ENCODE measurements at regions not wholly inside any gene's neighbourhood (a gene's known extent, or its start where the extent isn't known, plus 50 kb on each side); places are given as distances from the start of the nearest gene placed in this dataset.
A peak's percentile ranks its signal among the peaks of the same experiment; 100 is the strongest.
"Not testable (repeated sequence)": the region's sequence is repeated elsewhere in the genome, so short reads cannot be mapped to it uniquely, and the experiment has no call there.

DNA sequence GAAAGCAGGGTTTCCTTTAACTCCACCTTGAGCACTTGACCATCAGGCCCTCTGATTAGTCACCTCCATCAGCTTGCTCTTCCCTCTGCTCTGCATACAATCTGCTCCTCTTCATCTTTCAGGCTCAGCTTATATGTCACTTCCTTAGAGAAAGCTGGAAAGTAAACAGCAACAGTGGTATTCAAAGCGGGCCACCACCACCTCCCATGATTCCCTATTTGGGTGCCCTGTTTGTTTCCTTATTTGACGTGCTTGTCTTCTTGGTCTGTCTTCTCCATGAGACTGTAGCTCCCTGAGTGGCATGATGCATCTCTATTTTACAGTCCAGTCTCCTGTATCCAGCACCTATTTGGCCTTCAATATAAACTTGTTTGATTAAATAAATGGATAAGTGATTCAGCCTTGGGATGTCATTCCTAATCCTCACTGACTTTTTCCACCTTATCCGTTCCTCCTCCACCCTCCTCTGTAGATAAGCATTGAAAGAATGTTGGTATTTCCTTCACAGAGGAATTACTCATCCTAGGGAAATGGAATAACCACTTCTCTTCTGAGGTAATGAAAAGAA, 102.8 kb upstream of the SGK1 start:
- no peak for DNase-seq

DNA sequence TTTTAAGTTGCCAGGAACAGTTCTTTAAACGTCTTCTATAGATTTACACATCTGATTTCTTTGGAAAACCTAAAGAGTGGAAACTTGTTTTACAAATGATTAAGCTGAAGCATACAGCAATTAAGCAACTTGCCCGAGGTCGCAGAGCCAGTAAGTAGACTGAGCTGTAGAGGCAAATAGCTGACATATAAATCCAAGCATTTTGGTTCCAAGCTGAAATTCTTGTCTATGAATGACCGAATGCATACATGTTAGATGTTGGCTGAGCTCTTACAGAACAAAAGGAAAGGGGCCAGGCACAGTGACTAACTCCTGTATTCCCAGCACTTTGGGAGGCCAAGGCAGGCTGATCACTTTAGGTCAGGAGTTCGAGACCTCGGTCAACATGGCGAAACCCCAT, 101.8 kb upstream of the SGK1 start:
- DNase-seq, result no peak

- no peak for DNase-seq
These were observed 98.7 kb upstream of the SGK1 start for GRCh38 chr6:134416418-134417154.

DNA sequence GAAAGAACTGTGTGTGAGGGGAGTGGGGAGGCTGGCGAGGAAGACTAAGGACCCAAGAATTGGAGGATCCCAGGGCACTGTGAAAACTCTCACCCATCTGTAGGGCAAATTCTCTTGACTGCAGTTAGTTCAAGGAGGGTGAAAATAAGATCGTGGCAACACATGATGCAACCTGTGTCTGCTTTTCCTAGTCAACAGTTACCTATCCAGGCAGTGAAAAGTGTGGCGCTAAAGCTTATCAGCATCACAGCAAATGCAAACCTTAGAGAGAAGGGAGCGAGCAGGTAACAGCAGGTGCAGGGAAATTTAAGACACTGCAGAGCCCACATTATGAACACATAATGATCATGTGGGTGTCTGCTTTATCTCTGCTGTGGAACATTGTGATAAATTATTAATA, 97.7 kb upstream of the SGK1 start:
- no peak for DNase-seq

DNA sequence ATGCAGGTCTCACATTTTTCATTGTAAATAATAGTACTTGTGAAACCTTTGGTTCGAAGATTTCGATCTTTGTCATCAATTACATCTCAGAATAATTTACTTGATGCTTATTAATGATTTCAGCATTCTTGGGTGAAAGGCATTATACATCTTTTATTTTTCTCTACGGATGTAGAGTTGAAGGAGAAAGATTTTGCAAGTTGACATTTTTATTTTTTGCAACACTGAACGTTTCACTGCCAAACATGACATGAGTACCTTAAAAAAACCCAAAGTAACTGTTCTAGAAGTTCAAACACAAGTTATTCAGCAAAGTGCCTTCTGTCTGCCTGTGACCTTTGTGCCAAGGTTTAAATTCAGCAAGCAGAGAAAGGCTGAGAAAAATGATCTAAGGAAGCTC, 97.3 kb upstream of the SGK1 start:
- DNase-seq, result no peak

- DNase-seq, result no peak
These were observed 96.9 kb upstream of the SGK1 start for GRCh38 chr6:134414793-134415192.

GRCh38 chr6:134413241-134413643, 95.3 kb upstream of the SGK1 start:
- no peak for DNase-seq

GRCh38 chr6:134410541-134410940, 92.6 kb upstream of the SGK1 start:
- no peak for DNase-seq

DNA sequence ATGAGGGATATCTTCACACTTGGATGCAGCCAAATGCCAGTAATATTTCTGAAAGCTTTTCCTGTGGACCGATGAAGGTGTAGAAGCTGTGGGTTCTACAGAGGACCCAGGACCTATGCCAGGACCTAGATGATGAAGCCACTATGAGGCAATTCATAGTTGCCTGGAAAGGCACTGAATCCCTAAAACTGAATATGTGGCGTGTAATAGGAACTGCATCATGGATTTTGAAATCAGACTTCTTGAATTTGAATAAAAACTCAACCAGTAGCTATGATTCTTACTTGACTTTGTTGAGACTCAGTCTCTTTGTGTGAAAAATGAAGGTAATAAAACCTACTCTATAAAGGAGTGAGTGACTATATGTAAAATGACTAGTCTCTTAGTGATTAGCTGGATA, 89.9 kb upstream of the SGK1 start:
- no peak for DNase-seq

DNA sequence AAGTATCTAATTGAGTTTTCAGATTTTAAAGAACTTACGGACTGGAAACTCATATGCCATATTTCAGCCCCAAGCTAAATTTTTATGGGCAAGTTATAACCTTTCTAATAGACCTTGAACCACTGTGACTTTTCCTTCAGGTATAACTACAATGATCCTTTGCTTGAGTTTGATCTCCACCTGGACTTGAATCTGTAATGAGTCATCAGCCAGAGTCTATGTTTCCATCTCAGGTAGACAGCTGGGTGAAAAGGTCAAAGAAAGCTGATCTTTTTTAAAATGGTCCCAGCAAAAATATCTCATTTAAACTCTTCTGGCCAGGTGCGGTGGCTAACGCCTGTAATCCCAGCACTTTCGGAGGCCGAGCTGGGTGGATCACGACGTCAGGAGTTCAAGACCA, 88.4 kb upstream of the SGK1 start:
- DNase-seq, result no peak

- DNase-seq, result no peak
These were observed 87.6 kb upstream of the SGK1 start for GRCh38 chr6:134405386-134406087.

DNA sequence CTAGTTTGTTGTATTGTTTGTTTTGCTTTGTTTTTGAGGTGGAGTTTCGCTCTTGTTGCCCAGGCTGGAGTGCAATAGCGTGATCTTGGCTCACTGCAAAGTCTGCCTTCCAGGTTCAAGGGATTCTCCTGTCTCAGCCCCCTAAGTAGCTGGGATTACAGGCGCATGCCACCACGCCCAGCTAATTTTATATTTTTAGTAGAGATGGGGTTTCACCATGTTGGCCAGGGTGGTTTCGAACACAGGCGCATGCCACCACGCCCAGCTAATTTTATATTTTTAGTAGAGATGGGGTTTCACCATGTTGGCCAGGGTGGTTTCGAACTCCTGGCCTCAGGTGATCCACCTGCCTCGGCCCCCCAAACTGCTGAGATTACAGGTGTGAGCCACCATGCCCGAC, 85.4 kb upstream of the SGK1 start:
- not testable (repeated sequence) for DNase-seq

GRCh38 chr6:134402372-134402984, 84.6 kb upstream of the SGK1 start:
- no peak for DNase-seq

DNA sequence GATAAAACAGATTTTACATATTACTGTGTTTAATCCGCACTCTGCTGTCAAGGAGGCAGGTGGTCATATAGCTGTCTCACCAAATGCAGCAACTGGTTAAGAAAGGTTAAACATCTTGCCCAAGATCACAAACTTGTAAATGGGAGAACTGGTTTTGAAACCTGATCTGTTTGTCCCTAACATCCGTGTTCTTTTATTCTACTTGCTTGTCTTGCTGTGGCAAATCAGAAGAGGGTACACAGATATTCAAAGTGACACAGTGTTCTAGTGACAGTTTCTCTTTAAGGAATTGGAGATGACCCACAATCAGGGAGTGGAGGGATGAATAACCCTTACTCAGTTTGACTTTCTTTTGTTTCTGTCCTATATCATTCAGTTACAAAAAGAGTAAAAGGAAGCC, 83.0 kb upstream of the SGK1 start:
- DNase-seq, result no peak

GRCh38 chr6:134398453-134398852, 80.5 kb upstream of the SGK1 start:
- DNase-seq, result peak; percentile 6 to 15

GRCh38 chr6:134397676-134398075, 79.8 kb upstream of the SGK1 start:
- DNase-seq, result no peak

DNA sequence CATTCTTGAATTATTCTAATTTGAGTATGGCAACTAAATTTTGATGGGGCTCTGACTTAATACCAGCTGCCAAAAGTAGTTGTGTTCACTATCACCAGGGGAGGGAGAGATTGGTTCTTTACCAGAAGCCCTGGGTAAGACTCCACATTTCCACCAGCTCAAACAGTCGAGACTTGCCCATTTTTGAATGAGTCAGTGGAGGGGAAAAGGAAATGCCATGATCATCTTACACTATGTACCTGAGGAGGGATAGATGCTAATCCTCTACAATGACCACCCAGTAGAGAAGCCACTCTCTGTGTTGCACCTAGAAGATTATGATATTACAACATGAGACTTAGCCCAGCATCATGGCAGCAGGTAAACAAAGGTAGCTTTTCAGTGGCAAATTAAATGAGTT, 77.0 kb upstream of the SGK1 start:
- DNase-seq, result no peak

GRCh38 chr6:134394208-134394607, 76.3 kb upstream of the SGK1 start:
- no peak for DNase-seq

GRCh38 chr6:134391205-134391604, 73.3 kb upstream of the SGK1 start:
- no peak for DNase-seq

- DNase-seq, result no peak
These were observed 71.7 kb upstream of the SGK1 start for GRCh38 chr6:134389658-134390057.

DNA sequence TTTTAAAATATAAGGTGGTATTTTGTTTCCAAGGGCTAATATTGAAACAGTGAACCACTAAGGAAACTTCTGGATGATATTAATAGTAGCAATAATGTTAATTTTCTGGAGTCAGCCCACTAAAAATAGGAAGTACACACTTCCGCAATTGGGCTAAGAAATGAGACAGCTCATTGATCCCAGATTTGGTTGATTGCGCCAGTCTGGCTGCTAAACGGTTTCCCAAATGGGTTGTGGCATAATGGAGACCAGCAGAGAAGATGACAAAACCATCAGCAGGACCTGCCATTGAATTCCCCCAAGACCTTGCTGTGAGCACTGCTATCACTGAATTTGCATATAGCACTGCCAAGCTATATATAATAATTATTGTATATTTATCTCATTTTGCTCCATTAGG, 71.2 kb upstream of the SGK1 start:
- DNase-seq, result no peak

DNA sequence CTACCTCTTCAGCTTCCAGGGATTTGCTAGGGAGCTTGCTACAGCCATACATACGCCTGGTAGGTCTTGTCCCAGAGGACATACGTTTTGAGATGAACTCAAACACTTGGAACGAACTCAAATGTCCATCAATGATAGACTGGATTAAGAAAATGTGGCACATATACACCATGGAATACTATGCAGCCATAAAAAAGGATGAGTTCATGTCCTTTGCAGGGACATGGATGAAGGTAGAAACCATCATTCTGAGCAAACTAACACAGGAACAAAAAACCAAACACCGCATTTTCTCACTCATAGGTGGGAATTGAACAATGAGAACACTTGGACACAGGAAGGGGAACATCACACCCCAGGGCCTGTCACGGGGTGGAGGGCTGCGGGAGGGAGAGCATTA, 68.6 kb upstream of the SGK1 start:
- DNase-seq, result not testable (repeated sequence)

- no peak for DNase-seq
These were observed 64.0 kb upstream of the SGK1 start for GRCh38 chr6:134381959-134382358.

DNA sequence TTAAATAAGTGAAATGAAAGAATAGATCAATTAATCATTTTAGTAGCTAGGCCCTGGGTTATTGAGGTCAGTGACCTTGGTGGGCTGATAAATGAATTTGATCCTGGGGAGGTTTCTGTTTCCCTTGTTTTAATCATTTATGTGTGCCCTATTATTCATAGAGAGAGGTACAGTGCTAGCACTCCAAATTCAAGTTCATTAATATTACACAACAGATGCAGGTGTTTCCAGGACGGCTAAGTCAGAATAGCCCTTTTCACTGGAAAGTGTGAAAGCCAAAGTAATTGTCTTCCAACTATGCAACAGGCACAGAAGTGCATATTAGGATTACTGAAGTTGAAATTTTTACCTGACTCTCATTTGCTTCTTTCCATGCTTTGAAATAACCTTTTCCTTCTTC, 61.7 kb upstream of the SGK1 start:
- DNase-seq, result no peak
